ENCODE measurements at regions not wholly inside any gene's neighbourhood (a gene's known extent, or its start where the extent isn't known, plus 50 kb on each side); places are given as distances from the start of the nearest gene placed in this dataset.
"Not testable (repeated sequence)": the region's sequence is repeated elsewhere in the genome, so short reads cannot be mapped to it uniquely, and the experiment has no call there.

DNA sequence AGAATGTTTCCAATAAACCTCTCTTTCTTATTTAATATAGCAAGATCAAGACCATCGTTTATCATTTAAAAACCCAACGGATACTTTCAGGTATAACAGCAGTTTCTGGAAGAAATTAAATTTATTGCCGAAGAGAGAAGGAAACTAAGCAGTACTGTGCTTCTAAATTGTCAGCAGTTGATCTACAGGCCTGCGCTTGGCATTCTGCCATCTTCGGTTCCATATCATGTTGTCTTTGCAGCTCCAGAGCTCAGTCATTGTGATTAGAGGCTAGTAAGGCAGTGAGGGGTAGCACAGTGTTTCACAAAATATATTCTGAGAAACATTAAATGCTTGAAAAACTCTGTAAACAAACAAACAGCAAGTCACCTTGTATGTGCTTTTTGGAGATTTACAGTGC, 301.3 kb downstream of the REEP3 start:
- DNase-seq: no peak
- Mint-ChIP-seq H3K4me1 (no peaks in the 10 kb centered on the region), H3K9me3 (no peaks in the 10 kb centered on the region), H3K27me3 (peaks cover 34% of the 10 kb centered on the region), H3K36me3 (ENCODE audit: low read depth) (no peaks in the 10 kb centered on the region), H3K4me3 (no peak overlapping the region), H3K27ac (no peak overlapping the region)
- CTCF ChIA-PET: no interaction called here
- ATAC-seq (ENCODE audit: low read depth): no peak
- TF ChIP-seq, protein P1, sequence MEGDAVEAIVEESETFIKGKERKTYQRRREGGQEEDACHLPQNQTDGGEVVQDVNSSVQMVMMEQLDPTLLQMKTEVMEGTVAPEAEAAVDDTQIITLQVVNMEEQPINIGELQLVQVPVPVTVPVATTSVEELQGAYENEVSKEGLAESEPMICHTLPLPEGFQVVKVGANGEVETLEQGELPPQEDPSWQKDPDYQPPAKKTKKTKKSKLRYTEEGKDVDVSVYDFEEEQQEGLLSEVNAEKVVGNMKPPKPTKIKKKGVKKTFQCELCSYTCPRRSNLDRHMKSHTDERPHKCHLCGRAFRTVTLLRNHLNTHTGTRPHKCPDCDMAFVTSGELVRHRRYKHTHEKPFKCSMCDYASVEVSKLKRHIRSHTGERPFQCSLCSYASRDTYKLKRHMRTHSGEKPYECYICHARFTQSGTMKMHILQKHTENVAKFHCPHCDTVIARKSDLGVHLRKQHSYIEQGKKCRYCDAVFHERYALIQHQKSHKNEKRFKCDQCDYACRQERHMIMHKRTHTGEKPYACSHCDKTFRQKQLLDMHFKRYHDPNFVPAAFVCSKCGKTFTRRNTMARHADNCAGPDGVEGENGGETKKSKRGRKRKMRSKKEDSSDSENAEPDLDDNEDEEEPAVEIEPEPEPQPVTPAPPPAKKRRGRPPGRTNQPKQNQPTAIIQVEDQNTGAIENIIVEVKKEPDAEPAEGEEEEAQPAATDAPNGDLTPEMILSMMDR (IDR thresholded peaks at IDR 0.05): no peak
- intact Hi-C loops (cut with micrococcal nuclease): no loop called here
- POLR2A ChIA-PET: no interaction called here

DNA sequence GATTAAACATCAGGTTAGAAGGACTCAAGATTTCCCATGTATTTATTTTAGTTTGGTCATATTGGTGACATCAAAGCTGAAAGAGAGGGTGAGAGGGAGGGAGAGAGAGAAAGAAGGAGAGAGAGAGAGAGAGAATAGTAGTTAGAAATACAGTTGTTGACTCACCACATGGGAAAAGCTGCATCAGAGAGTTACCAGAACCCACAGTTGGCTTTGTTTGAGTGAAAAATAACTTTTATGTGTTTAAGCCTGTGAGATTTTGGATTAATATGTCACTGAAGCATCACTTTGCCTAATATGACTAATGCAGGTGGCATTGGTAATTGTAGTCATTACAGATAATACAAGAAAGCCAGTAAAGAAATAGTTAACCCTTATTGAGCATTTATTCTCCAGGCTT, 303.9 kb downstream of the REEP3 start:
- DNase-seq: no peak
- POLR2A ChIA-PET: no interaction called here

DNA sequence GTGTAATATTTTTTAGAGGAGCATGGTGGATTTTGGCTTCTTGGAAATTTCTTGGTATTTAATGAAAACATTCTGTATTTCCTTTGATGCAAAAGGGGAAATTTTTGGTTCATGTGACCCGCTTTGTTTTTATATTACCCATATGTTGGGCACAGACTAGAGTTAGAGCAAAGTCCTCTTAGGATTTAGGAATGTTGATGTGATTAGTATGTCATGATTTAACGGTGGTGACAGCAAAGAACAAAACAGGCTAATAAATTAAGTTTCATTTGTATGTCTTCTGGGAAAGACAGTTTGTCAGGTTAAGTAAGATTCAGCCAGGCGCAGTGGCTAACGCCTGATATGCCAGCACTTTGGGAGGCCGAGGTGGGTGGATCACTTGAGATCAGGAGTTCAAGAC, 304.6 kb downstream of the REEP3 start:
- Mint-ChIP-seq H3K36me3 (ENCODE audit: low read depth) (no peaks in the 10 kb centered on the region), H3K9me3 (no peaks in the 10 kb centered on the region), H3K4me3 (no peak overlapping the region), H3K27ac (no peak overlapping the region), H3K27me3 (peaks cover 22% of the 10 kb centered on the region), H3K4me1 (no peaks in the 10 kb centered on the region)
- ATAC-seq (ENCODE audit: low read depth): no peak
- ChIA-PET POLR2A (interaction anchor here (0.7 kb wide), 1 partner anchor 430 kb away, joined by 9 read pairs; no protein-coding TSS in a partner anchor), CTCF (no interaction called here)
- intact Hi-C loops (cut with micrococcal nuclease): no loop called here
- DNase-seq: no peak
- TF ChIP-seq, protein P1 (IDR thresholded peaks at IDR 0.05): no peak

More for the DNA sequence above, 303.9 kb downstream of the REEP3 start:
- CTCF ChIA-PET: no interaction called here
- Mint-ChIP-seq H3K27me3 (peaks cover 23% of the 10 kb centered on the region), H3K9me3 (no peaks in the 10 kb centered on the region), H3K36me3 (ENCODE audit: low read depth) (no peaks in the 10 kb centered on the region), H3K4me3 (no peak overlapping the region), H3K27ac (no peak overlapping the region), H3K4me1 (no peaks in the 10 kb centered on the region)
- no peak for ATAC-seq (ENCODE audit: low read depth)
- TF ChIP-seq, protein P1 (IDR thresholded peaks at IDR 0.05): no peak
- intact Hi-C loops (cut with micrococcal nuclease): no loop called here

DNA sequence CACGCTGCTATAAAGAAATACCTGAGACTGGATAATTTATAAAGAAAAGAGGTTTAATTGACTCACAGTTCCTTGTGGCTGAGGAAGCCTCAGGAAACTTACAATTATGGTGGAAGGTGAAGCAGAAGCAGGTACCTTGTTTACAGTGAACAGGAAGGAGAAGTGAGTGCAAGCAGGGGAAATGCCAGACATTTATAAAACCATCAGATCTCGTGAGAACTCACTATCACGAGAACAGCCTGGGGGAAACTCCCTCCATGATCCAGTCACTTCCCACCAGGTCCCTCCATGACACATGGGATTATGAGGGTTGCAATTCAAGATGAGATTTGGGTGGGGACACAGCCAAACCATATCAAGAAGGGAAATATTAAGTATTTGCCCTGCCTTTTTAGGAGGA, 305.8 kb downstream of the REEP3 start:
- H3K27me3 Mint-ChIP-seq: peaks cover 22% of the 10 kb centered on the region
- H3K4me3 Mint-ChIP-seq; CTCF ChIA-PET; H3K4me1 Mint-ChIP-seq; H3K36me3 Mint-ChIP-seq (ENCODE audit: low read depth); POLR2A ChIA-PET; H3K27ac Mint-ChIP-seq; DNase-seq; intact Hi-C loops (cut with micrococcal nuclease); ATAC-seq (ENCODE audit: low read depth); H3K9me3 Mint-ChIP-seq: not testable (repeated sequence)

DNA sequence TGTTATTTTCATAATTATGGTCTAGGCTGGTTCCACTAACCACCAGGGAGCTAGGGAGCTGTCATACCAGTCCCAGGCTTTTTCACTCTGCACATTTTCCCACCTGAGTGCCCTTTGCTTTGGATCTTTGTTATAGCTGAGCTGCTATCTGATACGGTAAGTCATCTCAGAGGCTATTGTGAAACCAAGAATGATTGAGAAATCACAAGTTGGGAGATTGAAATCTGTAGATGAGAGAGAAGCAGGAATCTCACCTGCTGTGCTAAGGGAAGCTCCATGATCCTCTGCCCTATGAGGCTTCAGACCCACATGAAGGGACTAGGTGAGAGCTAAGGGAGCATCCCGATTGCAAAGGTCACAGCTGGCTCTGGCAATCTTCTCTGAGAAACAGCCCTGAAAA, 307.8 kb downstream of the REEP3 start:
- Mint-ChIP-seq H3K27ac (no peak overlapping the region), H3K4me3 (no peak overlapping the region), H3K9me3 (no peaks in the 10 kb centered on the region), H3K36me3 (ENCODE audit: low read depth) (no peaks in the 10 kb centered on the region), H3K27me3 (peaks cover 12% of the 10 kb centered on the region), H3K4me1 (no peaks in the 10 kb centered on the region)
- intact Hi-C loops (cut with micrococcal nuclease): no loop called here
- ATAC-seq (ENCODE audit: low read depth): no peak
- CTCF ChIA-PET: no interaction called here
- POLR2A ChIA-PET: no interaction called here
- TF ChIP-seq, protein P1 (IDR thresholded peaks at IDR 0.05): no peak
- DNase-seq: no peak

DNA sequence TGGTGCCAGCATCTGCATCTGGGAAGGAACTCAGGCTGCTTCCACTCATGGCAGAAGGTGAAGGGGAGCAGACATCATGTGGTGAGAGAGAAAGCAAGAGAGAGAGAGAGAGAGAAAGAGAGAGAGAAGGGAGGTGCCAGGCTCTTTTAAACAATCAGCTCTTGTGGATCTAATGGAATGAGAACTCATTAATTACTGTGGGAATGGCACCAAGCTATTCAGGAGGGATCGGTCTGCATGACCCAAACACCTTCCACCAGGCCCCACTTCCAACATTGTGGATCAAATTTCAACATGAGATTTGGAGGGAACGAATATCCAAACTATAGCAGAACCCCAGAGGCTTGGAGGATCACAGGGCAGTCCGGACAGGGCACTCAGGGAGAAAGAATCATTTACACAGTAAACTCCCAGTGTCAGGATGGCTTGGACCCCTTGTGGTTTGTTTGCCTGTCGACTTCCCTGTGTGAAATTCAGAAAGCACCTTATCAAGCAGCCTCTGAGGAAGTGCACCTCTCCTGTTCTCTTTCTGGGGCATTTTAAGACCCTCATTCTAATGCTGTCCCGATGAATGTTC, 308.5 kb downstream of the REEP3 start:
- CTCF ChIA-PET: no interaction called here
- no peak overlapping the region for H3K4me3 Mint-ChIP-seq

More for the DNA sequence above, 308.5 kb downstream of the REEP3 start:
- intact Hi-C loops (cut with micrococcal nuclease): no loop called here
- Mint-ChIP-seq H3K4me1 (no peaks in the 10 kb centered on the region), H3K36me3 (ENCODE audit: low read depth) (no peaks in the 10 kb centered on the region), H3K27ac (no peak overlapping the region), H3K27me3 (peaks cover 8% of the 10 kb centered on the region), H3K9me3 (no peaks in the 10 kb centered on the region)
- DNase-seq (no peak), ATAC-seq (ENCODE audit: low read depth) (no peak)
- POLR2A ChIA-PET: no interaction called here
- TF ChIP-seq, protein P1 (IDR thresholded peaks at IDR 0.05): no peak
